Hepatocyte (in vitro differentiated cells): ENCODE measurements at regions not wholly inside any gene's neighbourhood (a gene's known extent, or its start where the extent isn't known, plus 50 kb on each side); places are given as distances from the start of the nearest gene placed in this dataset.

Source experiments
- CTCF ChIP-seq: fragments of 200-600 bp; sonication (generic); IDR thresholded peaks from 2 replicates; pipeline ENCODE4 v1.5.1; 2016; ENCODE audit warnings: antibody characterized with exemption, mild to moderate bottlenecking; ENCODE audit not compliant: poor library complexity
- EZH2 ChIP-seq: fragments of 200-600 bp; sonication (generic); IDR thresholded peaks from 2 replicates; pipeline ENCODE4 v1.6.1; 2016; ENCODE audit warnings: antibody characterized with exemption, mild to moderate bottlenecking, borderline replicate concordance

GRCh38 chr4:67131224-67131623, 414.1 kb downstream of the CENPC start:
- TF ChIP-seq CTCF (no peak), EZH2 (no peak)
